ENCODE measurements at regions not wholly inside any gene's neighbourhood (a gene's known extent, or its start where the extent isn't known, plus 50 kb on each side); places are given as distances from the start of the nearest gene placed in this dataset.

DNA sequence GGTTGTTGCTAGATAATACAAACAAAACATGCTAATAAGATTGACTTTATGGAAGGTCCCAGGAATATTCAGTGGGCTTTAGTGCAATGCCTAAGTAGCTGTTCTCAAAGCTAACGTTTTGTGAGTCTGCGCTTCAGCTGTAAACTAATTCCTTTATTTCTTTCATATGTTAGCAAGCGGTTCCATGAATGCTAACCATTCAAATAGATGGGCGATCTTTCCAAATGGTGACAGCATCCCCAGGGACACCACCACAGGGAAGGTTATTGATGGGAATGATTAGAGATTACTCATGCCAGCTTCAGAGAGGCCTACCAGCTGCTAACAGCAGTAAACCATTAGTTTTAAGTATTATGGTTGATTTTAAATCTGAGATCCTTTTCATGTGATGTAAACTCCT lies 405.7 kb upstream of the MCTP2 start:
- BruUV-seq (replicated peaks) = no TSS peak
- no peaks in the 10 kb centered on the region for H3K27me3 ChIP-seq (ENCODE audit: control insufficient read depth in 2 of 2, insufficient read depth in 2 of 2, low read length in 2 of 2)
- H4K20me1 ChIP-seq (replicated peaks; ENCODE audit: control insufficient read depth, insufficient read depth, low read length) = no peaks in the 10 kb centered on the region
- H3K4me1 ChIP-seq (replicated peaks in 1 of 2; ENCODE audit: control insufficient read depth in 2 of 2, insufficient read depth in 2 of 2, low read length in 2 of 2) = no peaks in the 10 kb centered on the region
- DNase-seq (ENCODE audit: extremely low read depth in 1 of 4, low spot score in 3 of 4) (no peak), ATAC-seq (no peak), FAIRE-seq (no peak)
- CTCF ChIA-PET (ENCODE audit: low intra/inter-chr PET ratio) = no interaction called here
- H3K4me2 ChIP-seq (ENCODE audit: insufficient read depth, low read length) = no peak overlapping the region
- no peak overlapping the region for H3K9ac ChIP-seq (ENCODE audit: insufficient read depth in 1 of 2, low read depth in 2 of 2, low read length in 2 of 2)
- POLR2A ChIA-PET = no interaction called here
- H3K4me3 ChIP-seq = no peak overlapping the region
- H3K9me1 ChIP-seq (ENCODE audit: control insufficient read depth, insufficient read depth, low read length) = no peaks in the 10 kb centered on the region
- H3K27ac ChIP-seq (ENCODE audit: extremely low read depth, low read depth, low read length) = no peak overlapping the region
- WGBS (ENCODE audit: insufficient coverage, low coverage, missing lambda C conversion rate) = 3% methylated on average over 4 of the region's 4 CpGs
- intact Hi-C loops (cut with micrococcal nuclease) (no loop called here), in situ Hi-C loops (cut with MboI) (no loop called here)
- H3K79me2 ChIP-seq (ENCODE audit: control insufficient read depth, insufficient read depth, low read length) = no peaks in the 10 kb centered on the region
- no peaks in the 10 kb centered on the region for H3K9me3 ChIP-seq (replicated peaks; ENCODE audit: control insufficient read depth, insufficient read depth, low read depth, low read length)
- H2AFZ ChIP-seq (ENCODE audit: low read depth, low read length) = no peak overlapping the region
- H3K36me3 ChIP-seq (ENCODE audit: control insufficient read depth, insufficient read depth, low read length) = no peaks in the 10 kb centered on the region
- TF ChIP-seq, protein P1, sequence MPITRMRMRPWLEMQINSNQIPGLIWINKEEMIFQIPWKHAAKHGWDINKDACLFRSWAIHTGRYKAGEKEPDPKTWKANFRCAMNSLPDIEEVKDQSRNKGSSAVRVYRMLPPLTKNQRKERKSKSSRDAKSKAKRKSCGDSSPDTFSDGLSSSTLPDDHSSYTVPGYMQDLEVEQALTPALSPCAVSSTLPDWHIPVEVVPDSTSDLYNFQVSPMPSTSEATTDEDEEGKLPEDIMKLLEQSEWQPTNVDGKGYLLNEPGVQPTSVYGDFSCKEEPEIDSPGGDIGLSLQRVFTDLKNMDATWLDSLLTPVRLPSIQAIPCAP (CRISPR knock-in tag; IDR thresholded peaks at IDR 0.05; ENCODE audit: borderline replicate concordance) = no peak
- TF ChIP-seq MYC (IDR thresholded peaks at IDR 0.05; ENCODE audit: low read depth, low read length) (no peak), MYC (CRISPR knock-in tag; IDR thresholded peaks at IDR 0.05; ENCODE audit: borderline replicate concordance, low read depth) (no peak), ADNP (tag; IDR thresholded peaks at IDR 0.05) (no peak), KDM4B (IDR thresholded peaks at IDR 0.05; ENCODE audit: borderline replicate concordance in 2 of 2, low read depth in 1 of 2) (no peak), ZSCAN32 (CRISPR knock-in tag; IDR thresholded peaks at IDR 0.05) (no peak), ZNF561 (CRISPR knock-in tag; conservative IDR thresholded peaks at IDR 0.05) (no peak), SLC30A9 (CRISPR knock-in tag; IDR thresholded peaks at IDR 0.05) (no peak)
- TF ChIP-seq, protein P2, sequence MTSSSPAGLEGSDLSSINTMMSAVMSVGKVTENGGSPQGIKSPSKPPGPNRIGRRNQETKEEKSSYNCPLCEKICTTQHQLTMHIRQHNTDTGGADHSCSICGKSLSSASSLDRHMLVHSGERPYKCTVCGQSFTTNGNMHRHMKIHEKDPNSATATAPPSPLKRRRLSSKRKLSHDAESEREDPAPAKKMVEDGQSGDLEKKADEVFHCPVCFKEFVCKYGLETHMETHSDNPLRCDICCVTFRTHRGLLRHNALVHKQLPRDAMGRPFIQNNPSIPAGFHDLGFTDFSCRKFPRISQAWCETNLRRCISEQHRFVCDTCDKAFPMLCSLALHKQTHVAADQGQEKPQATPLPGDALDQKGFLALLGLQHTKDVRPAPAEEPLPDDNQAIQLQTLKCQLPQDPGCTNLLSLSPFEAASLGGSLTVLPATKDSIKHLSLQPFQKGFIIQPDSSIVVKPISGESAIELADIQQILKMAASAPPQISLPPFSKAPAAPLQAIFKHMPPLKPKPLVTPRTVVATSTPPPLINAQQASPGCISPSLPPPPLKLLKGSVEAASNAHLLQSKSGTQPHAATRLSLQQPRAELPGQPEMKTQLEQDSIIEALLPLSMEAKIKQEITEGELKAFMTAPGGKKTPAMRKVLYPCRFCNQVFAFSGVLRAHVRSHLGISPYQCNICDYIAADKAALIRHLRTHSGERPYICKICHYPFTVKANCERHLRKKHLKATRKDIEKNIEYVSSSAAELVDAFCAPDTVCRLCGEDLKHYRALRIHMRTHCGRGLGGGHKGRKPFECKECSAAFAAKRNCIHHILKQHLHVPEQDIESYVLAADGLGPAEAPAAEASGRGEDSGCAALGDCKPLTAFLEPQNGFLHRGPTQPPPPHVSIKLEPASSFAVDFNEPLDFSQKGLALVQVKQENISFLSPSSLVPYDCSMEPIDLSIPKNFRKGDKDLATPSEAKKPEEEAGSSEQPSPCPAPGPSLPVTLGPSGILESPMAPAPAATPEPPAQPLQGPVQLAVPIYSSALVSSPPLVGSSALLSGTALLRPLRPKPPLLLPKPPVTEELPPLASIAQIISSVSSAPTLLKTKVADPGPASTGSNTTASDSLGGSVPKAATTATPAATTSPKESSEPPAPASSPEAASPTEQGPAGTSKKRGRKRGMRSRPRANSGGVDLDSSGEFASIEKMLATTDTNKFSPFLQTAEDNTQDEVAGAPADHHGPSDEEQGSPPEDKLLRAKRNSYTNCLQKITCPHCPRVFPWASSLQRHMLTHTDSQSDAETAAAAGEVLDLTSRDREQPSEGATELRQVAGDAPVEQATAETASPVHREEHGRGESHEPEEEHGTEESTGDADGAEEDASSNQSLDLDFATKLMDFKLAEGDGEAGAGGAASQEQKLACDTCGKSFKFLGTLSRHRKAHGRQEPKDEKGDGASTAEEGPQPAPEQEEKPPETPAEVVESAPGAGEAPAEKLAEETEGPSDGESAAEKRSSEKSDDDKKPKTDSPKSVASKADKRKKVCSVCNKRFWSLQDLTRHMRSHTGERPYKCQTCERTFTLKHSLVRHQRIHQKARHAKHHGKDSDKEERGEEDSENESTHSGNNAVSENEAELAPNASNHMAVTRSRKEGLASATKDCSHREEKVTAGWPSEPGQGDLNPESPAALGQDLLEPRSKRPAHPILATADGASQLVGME (CRISPR knock-in tag; IDR thresholded peaks at IDR 0.05) = no peak
- TF ChIP-seq, protein P3, sequence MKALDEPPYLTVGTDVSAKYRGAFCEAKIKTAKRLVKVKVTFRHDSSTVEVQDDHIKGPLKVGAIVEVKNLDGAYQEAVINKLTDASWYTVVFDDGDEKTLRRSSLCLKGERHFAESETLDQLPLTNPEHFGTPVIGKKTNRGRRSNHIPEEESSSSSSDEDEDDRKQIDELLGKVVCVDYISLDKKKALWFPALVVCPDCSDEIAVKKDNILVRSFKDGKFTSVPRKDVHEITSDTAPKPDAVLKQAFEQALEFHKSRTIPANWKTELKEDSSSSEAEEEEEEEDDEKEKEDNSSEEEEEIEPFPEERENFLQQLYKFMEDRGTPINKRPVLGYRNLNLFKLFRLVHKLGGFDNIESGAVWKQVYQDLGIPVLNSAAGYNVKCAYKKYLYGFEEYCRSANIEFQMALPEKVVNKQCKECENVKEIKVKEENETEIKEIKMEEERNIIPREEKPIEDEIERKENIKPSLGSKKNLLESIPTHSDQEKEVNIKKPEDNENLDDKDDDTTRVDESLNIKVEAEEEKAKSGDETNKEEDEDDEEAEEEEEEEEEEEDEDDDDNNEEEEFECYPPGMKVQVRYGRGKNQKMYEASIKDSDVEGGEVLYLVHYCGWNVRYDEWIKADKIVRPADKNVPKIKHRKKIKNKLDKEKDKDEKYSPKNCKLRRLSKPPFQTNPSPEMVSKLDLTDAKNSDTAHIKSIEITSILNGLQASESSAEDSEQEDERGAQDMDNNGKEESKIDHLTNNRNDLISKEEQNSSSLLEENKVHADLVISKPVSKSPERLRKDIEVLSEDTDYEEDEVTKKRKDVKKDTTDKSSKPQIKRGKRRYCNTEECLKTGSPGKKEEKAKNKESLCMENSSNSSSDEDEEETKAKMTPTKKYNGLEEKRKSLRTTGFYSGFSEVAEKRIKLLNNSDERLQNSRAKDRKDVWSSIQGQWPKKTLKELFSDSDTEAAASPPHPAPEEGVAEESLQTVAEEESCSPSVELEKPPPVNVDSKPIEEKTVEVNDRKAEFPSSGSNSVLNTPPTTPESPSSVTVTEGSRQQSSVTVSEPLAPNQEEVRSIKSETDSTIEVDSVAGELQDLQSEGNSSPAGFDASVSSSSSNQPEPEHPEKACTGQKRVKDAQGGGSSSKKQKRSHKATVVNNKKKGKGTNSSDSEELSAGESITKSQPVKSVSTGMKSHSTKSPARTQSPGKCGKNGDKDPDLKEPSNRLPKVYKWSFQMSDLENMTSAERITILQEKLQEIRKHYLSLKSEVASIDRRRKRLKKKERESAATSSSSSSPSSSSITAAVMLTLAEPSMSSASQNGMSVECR (CRISPR knock-in tag; IDR thresholded peaks at IDR 0.05) = no peak
- TF ChIP-seq, protein P4, sequence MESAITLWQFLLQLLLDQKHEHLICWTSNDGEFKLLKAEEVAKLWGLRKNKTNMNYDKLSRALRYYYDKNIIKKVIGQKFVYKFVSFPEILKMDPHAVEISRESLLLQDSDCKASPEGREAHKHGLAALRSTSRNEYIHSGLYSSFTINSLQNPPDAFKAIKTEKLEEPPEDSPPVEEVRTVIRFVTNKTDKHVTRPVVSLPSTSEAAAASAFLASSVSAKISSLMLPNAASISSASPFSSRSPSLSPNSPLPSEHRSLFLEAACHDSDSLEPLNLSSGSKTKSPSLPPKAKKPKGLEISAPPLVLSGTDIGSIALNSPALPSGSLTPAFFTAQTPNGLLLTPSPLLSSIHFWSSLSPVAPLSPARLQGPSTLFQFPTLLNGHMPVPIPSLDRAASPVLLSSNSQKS (CRISPR knock-in tag; IDR thresholded peaks at IDR 0.05) = no peak

Measured in K562 (cell line).